COLO668 (cell line): ENCODE measurements at regions not wholly inside any gene's neighbourhood (a gene's known extent, or its start where the extent isn't known, plus 50 kb on each side); places are given as distances from the start of the nearest gene placed in this dataset.
"Not testable (repeated sequence)": the region's sequence is repeated elsewhere in the genome, so short reads cannot be mapped to it uniquely, and the experiment has no call there.

Experiments used
- DNase-seq: peaks from one replicate; lab custom pipeline; 2025; ENCODE audit not compliant: unreplicated experiment; lab: John Stamatoyannopoulos, UW

DNA sequence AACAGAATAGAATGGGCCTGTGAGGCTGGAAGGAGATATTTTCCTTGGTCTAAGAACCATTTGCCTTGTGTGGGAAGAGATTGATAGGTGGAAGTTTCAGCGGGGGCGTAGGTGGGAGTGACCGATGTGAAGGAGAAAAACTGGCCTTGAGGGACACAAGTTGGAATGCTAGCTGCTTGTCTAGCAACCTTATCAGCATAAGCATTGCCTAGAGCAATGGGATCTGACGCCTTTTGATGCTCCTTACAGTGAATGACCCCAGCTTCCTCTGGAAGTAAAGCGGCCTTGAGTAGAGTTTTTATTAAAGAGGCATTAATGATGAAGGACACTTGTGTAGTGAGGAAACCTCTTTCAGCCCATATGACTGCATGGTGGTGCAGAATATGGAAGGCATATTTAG is 843.8 kb upstream of the ANO3 start:
- DNase-seq: not testable (repeated sequence)

DNA sequence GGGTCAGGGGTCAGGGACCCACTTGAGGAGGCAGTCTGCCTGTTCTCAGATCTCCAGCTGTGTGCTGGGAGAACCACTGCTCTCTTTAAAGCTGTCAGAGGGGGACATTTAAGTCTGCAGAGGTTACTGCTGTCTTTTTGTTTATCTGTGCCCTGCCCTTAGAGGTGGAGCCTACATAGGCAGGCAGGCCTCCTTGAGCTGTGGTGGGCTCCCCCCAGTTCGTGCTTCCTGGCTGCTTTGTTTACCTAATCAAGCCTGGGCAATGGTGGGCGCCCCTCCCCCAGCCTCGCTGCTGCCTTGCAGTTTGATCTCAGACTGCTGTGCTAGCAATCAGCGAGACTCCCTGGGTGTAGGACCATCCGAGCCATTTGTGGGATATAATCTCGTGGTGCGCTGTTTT is 830.5 kb upstream of the ANO3 start:
- DNase-seq: not testable (repeated sequence)

DNA sequence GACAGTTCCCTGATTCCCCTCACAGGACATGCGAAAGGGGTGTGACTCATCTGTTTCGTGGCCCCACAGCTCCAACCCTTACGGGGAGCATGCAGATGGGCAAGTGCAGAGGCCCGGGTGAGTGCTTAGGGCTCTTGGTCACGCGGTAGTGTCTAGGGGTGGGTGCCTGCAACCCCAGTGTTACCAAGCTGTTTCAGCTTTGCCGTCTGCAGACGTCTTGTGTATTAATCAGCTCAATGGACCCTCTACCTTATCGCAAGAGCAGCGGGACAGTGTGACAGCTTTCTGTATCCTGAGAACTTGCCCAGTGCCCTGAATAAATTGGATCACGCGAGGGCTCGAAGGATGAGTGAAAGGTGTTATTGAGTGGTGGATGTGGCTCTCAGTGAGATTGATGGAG is 816.4 kb upstream of the ANO3 start:
- no peak for DNase-seq

DNA sequence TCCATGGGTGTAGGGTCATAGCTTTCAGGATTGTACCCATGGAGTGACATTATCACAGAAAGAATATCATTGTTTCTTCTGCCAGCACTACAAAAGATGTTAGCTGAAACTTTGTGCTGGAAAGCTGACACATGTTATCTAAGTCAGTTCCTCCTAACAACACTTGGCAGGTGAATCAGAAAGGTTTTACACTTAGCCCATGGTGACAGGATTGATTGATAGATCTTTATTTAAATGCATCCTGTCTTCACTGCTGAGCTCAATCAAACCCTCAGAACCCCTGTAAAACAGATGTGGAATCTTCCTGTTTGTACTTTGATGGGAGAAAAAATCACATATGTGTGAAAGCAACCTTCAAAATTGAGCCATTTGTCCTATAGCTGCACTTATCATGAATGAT is 811.5 kb upstream of the ANO3 start:
- DNase-seq: no peak

DNA sequence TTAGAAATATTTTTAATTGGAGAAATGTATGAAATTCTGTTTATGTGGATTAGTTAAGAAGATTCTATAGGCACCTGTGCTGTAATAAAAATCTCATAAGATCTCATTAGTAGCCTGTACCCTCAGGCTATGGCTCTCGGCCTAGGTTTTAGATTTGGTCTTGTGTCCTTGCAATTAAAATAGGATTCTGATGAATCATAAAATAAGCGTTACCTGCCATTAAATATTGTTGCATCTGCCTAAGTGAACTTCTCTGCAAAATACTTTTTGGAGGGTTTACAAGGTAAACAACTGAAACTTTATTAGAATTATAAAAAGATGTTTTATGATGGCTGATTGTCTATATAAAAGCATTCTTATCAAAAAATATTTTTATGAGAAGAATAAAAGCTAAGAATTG is 804.1 kb upstream of the ANO3 start:
- DNase-seq: no peak

DNA sequence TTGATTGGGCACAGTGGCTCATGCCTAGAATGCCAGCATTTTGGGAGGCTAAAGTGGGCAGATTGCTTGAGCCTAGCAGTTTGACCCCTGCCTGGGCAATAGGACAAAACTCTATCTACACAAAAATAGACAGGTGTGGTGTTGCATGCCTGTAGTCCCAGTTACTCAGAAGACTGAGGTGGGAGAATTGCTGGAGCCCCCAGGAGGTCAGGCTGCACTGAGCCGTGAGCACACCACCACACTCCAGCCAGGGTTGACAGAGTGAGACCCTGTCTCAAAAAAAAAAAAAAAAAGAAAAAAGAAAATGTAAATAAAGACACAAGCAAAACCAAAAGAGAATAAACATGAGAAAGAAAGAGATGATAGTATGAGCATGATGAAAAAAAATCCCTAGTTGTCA is 802.4 kb upstream of the ANO3 start:
- no peak for DNase-seq

DNA sequence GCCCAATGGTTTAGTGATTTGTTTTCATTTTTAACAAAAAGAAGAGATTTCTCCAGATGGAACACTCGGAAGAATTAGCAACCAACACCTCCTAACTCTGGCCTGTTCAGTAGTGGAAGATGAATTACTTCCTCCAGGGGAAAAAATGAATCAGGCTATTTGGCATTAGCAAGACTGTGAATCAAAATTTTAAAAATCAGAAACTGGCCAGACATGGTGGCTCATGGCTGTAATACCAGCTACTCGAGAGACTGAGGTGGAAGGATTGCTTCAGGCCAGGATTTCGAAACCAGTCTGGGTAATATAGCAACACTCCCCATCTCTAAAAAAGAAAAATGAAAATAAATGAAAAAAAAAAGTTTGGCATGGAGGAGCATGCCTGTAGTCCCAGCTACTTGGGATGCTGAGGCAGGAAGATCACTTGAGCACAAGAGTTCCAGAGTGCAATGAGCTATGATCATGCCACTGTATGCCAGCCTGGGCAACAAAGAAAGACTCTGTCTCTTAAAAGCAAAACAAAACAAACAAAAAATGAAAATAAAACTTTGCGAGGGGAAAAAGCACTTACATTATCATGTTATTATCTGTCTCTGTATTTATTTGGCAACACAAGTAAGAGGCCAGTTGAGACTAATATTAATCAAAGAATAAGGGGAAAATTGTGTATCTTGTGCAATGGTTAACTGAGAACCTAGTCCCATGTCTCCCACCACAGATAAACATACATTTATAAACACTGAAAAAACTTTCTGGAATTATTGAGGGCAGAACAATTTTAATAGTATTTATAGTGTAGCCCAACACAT is 796.3 kb upstream of the ANO3 start:
- no peak for DNase-seq

DNA sequence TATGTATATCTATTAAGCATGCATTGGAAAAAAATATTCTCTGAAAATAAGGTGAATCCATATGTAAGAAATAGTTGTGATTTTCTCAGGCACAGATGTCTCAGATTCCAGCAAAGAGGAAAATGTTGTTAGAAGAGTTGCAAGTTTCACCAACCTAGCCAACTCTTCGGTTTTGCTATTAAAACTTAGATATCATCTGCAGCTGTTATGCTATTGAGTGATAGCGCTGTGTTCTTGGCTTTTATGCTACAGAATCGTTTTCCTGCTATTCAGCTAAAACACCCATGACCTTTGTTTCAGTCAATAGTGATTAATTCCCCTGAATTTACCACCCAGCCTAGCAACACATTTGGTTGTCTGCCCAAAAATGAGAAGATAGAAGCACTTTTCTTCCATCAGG is 795.6 kb upstream of the ANO3 start:
- DNase-seq: no peak

DNA sequence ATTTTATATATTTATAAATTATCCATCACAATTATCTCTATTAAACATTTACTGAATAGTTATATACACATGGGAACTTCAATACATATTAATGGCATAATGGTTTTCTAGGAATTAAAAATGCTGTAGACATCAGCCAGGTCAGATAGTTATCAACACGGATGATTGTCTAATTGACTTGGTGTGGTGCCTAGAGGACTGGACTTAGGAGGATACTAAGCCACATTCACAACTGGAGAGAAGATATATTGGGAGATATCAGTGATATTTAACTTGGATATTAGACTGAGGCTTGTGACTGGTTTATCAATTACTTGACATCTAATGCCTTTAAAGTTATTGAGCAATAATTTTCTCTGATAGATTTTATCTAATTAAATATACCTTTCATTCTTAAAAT is 794.5 kb upstream of the ANO3 start:
- DNase-seq: no peak

DNA sequence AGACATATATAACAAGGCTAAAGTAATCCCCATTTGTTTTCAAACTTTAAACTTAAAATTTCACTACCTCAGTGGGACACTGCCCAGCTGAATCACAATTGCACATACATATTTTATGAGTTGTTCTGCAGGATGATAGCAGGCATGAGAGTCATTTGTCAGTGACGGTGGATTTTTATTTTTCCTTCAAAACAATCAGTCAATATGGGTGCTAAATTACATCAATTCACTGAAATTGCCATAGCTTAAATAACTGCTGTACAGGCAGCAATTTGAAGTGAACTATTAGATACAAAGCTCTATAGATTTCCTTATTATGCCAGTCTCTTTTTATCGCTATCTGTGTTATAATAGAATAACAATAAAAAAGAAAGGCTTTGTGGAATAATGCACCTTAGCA is 784.6 kb upstream of the ANO3 start:
- DNase-seq: no peak

DNA sequence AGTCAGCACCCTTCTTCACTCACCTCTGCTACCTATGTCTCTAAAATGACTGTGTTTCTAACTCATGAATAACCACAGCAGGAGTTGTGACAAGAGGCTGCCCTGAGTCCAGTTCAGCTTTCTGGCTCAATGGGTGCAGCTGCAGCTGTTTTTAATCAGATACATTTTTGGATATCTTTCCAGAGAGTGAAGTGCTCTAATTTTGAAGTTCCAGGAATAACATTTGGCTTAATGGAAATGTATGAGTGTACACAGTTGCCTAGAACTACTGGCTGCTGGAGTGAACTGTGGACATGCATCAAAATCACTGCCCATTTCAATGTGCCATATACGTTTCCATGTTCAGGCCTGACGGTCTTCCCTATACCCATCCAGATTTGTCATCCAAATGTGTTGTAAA is 769.5 kb upstream of the ANO3 start:
- DNase-seq: no peak

DNA sequence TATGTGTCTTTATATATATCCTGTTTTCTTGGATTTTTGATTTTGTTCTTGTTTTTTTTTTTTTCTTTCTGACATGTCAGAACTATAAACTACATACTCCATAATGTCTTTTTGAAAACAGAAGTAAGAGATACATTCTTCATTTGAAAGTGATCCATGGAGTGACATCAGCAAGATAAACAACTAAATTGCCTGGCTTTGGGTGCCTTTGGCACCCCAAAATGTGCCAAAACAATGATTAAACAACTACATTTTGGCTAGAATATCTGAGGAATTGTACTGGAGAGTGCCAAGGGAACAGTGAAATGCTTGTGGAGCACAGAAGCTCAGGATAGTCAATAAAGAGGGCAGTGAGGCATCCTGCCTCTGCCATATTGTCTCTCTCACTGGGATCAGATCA is 766.1 kb upstream of the ANO3 start:
- DNase-seq: no peak

DNA sequence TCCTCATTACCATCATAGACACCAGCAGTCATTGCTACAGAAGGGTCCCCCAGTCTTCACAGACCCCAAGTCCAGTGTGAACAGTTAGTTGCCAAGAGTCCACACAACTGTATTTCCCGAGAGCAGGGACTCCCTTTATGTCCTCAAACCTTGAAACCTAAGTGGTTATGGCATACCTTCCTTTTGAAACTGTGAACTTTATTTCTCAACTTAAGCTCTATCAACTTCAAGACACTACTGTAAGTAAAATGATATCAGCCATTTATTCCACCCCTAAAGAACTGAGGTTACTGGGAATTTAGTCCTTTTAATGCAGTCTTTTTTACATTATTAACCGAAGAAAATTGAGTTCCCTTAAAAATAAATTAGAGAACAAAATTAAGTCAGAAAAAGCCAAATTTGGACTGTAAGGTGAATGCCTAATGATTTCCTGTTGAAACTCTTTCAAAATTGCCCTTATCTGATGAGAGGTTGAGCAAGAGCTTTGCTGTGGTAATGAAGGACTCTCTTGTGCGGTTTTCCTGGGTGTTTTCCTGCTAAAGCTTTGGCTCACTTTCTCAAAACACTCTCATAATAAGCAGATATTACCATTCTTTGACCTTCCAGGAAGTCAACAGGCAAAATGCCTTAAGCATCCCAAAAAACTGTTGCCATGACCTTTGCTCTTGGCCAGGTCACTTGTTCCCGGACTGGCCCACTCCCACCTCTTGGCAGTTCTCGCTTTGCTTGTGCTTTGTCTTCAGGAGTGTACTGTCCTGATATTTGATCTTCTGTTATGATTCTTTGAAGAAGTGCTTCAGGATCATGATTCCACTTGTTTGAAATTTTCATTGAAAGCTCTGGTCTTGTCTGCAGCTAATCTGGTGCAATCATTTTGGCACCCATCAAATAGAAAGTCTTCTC is 765.4 kb upstream of the ANO3 start:
- no peak for DNase-seq

DNA sequence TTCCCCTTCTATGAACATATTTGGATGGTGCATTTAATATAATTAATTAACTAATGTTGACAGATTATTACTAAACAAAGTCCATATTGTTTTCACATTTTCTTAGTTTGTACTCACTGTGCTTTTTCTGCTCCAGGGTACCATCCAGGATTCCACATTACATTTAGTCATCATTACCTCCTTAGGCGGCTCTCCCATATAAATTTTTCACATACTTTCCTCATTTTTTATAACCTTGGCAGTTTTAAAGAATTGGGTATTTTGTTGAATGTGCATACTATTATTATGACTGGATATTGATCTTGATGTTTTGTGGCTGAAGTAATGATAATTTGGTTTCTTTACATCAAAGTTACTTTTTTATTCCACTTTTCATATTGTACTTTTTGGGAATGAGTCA is 755.6 kb upstream of the ANO3 start:
- DNase-seq: no peak

DNA sequence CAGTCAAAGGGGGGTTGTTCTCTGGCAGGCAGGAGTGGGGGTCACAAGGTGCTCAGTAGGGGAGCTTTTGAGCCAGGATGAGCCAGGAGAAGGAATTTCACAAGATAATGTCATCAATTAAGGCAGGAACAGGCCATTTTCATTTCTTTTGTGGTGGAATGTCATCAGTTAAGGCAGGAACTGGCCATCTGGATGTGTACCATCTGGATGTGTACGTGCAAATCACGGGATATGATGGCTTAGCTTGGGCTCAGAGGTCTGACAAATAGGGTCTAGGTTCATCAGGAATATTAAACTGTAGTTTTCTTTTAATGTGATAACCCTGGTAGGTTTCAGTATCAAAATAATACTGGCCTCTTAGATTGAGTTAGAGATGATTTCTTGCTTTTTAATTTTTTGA is 752.4 kb upstream of the ANO3 start:
- DNase-seq: not testable (repeated sequence)

DNA sequence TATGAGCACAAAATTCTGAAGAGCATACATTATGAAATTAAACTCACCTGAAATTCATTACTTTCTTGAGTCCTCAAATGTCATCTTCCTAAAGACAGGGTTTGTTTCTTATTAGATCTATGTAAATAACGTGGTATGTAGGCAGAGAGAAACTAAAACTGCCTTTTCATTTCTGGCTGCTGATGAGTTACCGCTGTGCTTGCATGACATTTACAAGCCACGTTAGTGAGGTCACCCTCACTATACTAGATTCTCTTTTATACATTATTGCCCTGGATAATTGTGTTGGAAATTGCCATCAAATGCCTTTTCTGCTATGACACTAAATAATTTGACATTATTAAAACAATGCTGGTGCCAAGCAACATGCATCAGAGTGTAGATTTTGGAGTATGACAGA is 748.3 kb upstream of the ANO3 start:
- no peak for DNase-seq

DNA sequence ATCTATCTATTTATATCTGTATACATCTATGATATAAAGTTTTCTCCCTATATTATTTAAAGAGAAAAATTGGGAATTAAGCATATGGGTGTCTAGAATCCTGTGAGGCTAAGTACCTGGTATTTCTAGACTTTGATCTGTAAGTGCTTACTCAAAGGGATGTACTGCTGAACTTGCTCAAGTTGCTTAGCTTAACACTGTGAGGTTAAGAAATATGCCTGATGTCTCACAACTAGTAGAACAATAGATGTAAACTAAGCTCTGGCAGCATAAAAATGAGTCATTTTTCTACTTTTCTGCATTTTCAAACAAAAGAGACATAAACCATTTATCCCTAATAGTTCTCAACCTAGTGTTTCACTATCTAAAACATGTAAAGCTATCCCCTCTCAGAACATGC is 744.4 kb upstream of the ANO3 start:
- no peak for DNase-seq

DNA sequence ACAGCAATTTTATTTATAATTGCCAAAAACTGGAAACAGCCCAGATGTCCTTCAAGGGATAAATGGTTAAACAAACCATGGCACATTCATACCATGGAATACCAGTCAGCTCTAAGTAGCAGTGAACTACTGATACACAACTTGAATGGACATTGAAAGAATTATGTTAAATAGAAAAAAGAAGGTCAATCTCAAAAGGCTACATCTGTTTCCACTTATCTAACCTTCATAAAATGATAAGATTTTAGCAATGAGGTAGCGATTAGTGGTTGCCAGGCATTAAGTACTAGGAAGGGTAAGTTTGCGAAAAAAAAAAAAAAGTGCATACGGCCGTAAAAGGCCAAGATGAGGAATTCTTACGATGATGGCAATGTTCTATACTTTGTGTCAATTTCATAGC is 738.7 kb upstream of the ANO3 start:
- DNase-seq: no peak

DNA sequence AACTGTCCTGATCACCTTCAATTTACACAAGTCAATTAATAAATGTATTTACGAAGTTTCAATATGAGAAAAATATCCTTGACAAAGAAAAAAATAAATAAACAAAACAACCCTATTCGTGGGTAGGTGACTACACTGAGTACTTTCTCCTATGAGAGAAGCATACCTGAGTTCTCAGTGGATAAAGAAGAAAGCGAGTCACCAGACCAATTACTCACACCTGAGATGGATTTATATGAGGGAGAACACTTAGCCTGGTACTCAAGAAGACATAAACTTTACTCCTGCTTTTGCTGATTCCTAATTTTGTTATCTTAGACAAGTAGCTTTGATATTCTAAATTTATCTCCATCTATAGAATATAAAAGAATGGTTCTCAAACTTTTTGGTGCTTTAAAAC is 735.2 kb upstream of the ANO3 start:
- no peak for DNase-seq

DNA sequence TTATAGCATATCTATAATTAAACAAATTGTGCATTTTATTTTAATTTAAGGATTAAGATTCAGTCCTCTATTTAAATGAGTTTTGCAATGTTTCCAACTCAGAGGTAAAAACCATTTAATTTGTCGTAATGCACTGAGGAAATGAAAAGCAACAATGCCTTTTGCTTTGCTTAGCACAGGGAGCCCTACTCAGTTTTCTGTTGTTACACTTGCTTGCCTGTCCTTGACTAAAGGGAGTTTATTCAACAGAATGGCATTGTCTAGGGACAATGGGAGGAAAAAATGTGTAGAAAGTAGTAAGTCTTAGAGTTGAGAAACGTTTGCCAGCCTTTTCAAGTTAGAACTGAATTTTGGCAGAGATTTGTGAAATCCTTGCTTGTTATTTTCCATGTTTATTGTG is 734.2 kb upstream of the ANO3 start:
- no peak for DNase-seq

DNA sequence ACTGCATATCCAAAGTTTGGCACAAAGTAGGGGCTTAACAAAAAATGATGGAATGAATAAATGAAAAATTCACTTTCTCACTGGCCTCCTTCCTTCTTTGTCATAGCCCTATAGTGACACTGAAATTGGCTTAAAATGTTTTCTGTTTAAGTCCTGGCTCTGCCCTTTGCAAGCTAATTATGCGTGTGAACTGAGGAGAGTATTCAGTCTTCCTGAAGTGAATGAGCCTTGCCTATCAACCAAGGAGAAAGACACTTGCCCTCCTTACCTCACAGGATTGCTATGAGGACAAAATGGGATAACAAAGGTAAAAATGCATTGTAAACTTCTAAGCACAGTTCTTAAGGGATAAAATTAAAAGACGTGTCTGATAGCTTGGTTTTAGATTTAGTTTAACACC is 729.8 kb upstream of the ANO3 start:
- DNase-seq: no peak

DNA sequence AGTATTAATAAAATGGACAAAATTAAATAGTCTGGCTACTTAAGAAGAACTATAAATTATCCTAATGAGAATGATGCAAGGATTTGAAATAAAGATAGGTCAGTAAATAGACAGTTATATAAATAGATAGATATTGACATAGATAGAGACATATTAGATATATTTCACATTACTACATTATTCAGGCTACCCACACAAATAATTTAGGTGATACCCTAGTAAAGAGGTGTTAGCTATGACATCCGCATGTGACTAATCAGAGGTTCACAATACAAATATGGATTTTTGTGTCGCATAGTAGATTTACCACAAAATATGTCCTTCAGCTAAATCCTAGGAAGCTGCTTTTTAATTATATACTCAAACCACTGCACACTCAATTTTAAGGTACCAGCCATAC is 729.0 kb upstream of the ANO3 start:
- no peak for DNase-seq
